IPS-NIHi11 (cell line): ENCODE measurements at regions not wholly inside any gene's neighbourhood (a gene's known extent, or its start where the extent isn't known, plus 50 kb on each side); places are given as distances from the start of the nearest gene placed in this dataset.
"Not testable (repeated sequence)": the region's sequence is repeated elsewhere in the genome, so short reads cannot be mapped to it uniquely, and the experiment has no call there.

ENCODE experiments used
- DNase-seq: peaks from one replicate; pipeline ENCODE4 v3.0.0; 2012; ENCODE audit warnings: mixed read lengths, low spot score

- DNase-seq: no peak
These were observed 545.8 kb upstream of the CDH10 start for GRCh38 chr5:25190521-25191000.

- DNase-seq: no peak
These were observed 536.5 kb upstream of the CDH10 start for GRCh38 chr5:25181249-25181648.

GRCh38 chr5:25162616-25163015 lies 517.8 kb upstream of the CDH10 start:
- not testable (repeated sequence) for DNase-seq

GRCh38 chr5:25160891-25161290 lies 516.1 kb upstream of the CDH10 start:
- no peak for DNase-seq

- no peak for DNase-seq
These were observed 506.0 kb upstream of the CDH10 start for GRCh38 chr5:25150819-25151218.

- no peak for DNase-seq
These were observed 483.8 kb upstream of the CDH10 start for GRCh38 chr5:25128606-25129005.

- peak; percentile 33 for DNase-seq
These were observed 474.9 kb upstream of the CDH10 start for GRCh38 chr5:25119650-25120049.

- no peak for DNase-seq
These were observed 463.1 kb upstream of the CDH10 start for GRCh38 chr5:25107853-25108252.

- no peak for DNase-seq
These were observed 454.8 kb upstream of the CDH10 start for GRCh38 chr5:25099538-25099937.

- DNase-seq: no peak
These were observed 450.5 kb upstream of the CDH10 start for GRCh38 chr5:25095261-25095660.

- no peak for DNase-seq
These were observed 449.4 kb upstream of the CDH10 start for GRCh38 chr5:25094219-25094618.

GRCh38 chr5:25091921-25092320 lies 447.1 kb upstream of the CDH10 start:
- no peak for DNase-seq

GRCh38 chr5:25090854-25091253 lies 446.1 kb upstream of the CDH10 start:
- no peak for DNase-seq

GRCh38 chr5:25090275-25090674 lies 445.5 kb upstream of the CDH10 start:
- no peak for DNase-seq

- DNase-seq: not testable (repeated sequence)
These were observed 443.9 kb upstream of the CDH10 start for GRCh38 chr5:25088689-25089088.

GRCh38 chr5:25083261-25083660 lies 438.5 kb upstream of the CDH10 start:
- DNase-seq: not testable (repeated sequence)

- no peak for DNase-seq
These were observed 421.5 kb upstream of the CDH10 start for GRCh38 chr5:25066239-25066638.

GRCh38 chr5:25064306-25064705 lies 419.5 kb upstream of the CDH10 start:
- no peak for DNase-seq

- DNase-seq: no peak
These were observed 415.8 kb upstream of the CDH10 start for GRCh38 chr5:25060575-25060974.

GRCh38 chr5:25056836-25057235 lies 412.1 kb upstream of the CDH10 start:
- DNase-seq: no peak

- no peak for DNase-seq
These were observed 388.9 kb upstream of the CDH10 start for GRCh38 chr5:25033658-25034057.

- no peak for DNase-seq
These were observed 384.2 kb upstream of the CDH10 start for GRCh38 chr5:25029004-25029403.

GRCh38 chr5:25027526-25027925 lies 382.7 kb upstream of the CDH10 start:
- no peak for DNase-seq

- DNase-seq: no peak
These were observed 382.3 kb upstream of the CDH10 start for GRCh38 chr5:25027061-25027460.

- DNase-seq: no peak
These were observed 381.1 kb upstream of the CDH10 start for GRCh38 chr5:25025831-25026230.
